Heart left ventricle (tissue), 13 donors: ENCODE measurements at regions not wholly inside any gene's neighbourhood (a gene's known extent, or its start where the extent isn't known, plus 50 kb on each side); places are given as distances from the start of the nearest gene placed in this dataset.
A peak's percentile ranks its signal among the peaks of the same experiment; 100 is the strongest.

Source experiments
- POLR2A ChIP-seq, 2 donors: fragments of 450-650 bp; IDR thresholded peaks; one replicate each; pipeline ENCODE4 v1.6.1; 2017; ENCODE audit warnings: antibody characterized with exemption in 2 of 2, mild to moderate bottlenecking in 2 of 2, moderate library complexity in 2 of 2
- TF ChIP-seq, protein P1 (sequence below), 12 donors: fragments of 200-600 bp; sonication (generic) in 4 of 12; IDR thresholded peaks; one replicate each; pipeline versions ENCODE4 v1.5.0 to v1.8.0; 2018 to 2022; ENCODE audit warnings: antibody characterized with exemption in 12 of 12, mild to moderate bottlenecking in 5 of 12
- donor health status: ischemic (EF 13 %, LVEDD 7.1; RV severe dilation, severe dysfunction).
- donor health status: DM: no; HTN: yes; CAD: no.
- donor health status: DM: no; HTN: no; CAD: no.
- donor health status: ischemic (EF 25% LVEDD 6.9; RV normal size, moderate dysfunction).
- donor health status: ischemic (EF 25% LVEDD 5.7; RV mildly dilated, moderate dysfunction).
- donor health status: ischemic (EF 35%, LVEDD 5.7; RV mildly dilated, moderate dysfunction).
- donor health status: nonischemic (EF 11% LVEDD 7.7; RV severe dilation, severe dysfunction).
- donor health status: DM: yes; HTN: yes; CAD: no.
- donor health status: PGD.
- donor health status: ischemic (EF 29% LVEDD 5.4; RV normal size, mild dysfunction).
- donor health status: nonischemic (EF 23%, LVEDD 6.1; RV moderate dilation, normal function).

DNA sequence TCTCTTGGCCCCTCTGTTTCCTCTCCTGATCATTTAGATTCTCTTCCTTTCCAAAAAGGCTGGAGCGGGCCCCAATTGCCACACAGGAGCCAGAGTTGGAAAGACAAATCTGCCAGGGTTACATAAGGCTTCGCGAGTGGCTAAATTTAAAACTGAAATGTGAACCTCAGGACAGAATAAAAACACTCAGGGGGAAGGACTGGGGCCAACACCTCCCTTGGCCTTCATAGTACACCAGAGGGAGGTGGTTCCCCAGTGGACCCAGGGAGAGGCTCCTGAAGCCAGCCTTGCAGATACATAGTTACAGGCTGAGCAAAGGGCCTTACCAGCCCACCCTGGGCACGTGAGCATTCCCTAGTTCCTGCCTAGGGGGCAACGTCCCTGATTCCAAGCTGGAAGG, 150.1 kb downstream of the MN1 start:
- TF ChIP-seq, protein P1, sequence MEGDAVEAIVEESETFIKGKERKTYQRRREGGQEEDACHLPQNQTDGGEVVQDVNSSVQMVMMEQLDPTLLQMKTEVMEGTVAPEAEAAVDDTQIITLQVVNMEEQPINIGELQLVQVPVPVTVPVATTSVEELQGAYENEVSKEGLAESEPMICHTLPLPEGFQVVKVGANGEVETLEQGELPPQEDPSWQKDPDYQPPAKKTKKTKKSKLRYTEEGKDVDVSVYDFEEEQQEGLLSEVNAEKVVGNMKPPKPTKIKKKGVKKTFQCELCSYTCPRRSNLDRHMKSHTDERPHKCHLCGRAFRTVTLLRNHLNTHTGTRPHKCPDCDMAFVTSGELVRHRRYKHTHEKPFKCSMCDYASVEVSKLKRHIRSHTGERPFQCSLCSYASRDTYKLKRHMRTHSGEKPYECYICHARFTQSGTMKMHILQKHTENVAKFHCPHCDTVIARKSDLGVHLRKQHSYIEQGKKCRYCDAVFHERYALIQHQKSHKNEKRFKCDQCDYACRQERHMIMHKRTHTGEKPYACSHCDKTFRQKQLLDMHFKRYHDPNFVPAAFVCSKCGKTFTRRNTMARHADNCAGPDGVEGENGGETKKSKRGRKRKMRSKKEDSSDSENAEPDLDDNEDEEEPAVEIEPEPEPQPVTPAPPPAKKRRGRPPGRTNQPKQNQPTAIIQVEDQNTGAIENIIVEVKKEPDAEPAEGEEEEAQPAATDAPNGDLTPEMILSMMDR (IDR thresholded peaks at IDR 0.05), result peak in 3 of 12 donors; percentile 14 to 41 (median 31)
- TF ChIP-seq POLR2A (IDR thresholded peaks at IDR 0.05), result no peak
